ENCODE measurements at regions not wholly inside any gene's neighbourhood (a gene's known extent, or its start where the extent isn't known, plus 50 kb on each side); places are given as distances from the start of the nearest gene placed in this dataset.

- TF ChIP-seq CTCF (IDR thresholded peaks at IDR 0.05), result no peak
Observed at GRCh38 chr5:67813877-67814539, 401.5 kb upstream of the PIK3R1 start (continued).

DNA sequence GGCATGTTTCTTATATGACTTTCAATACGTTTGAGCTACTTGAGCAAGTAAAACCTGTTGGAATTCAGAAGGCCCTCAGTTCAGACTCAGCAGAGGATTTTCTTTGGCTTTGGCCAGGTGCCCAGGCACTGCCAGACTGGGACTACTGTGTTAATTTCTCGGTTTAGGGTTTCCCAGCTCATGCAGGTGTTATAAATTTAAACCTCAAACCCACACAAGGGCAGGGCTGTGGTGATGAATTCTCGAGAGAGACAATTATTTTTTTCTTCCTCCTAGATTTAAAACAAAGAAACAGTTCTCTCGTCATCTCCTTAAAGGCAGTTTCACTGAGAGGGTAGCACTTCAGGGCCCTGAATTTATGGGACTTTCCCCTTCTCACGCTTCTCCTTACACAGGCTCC is 406.0 kb upstream of the PIK3R1 start:
- Histone ChIP-seq H3K4me2 (no peak overlapping the region), H3K4me1 (ENCODE audit: control insufficient read depth in 1 of 2, insufficient read depth in 2 of 2, low read depth in 1 of 2, low read length in 1 of 2) (no peaks in the 10 kb centered on the region), H3K27me3 (ENCODE audit: insufficient read depth) (no peaks in the 10 kb centered on the region), H4K20me1 (ENCODE audit: insufficient read depth) (no peaks in the 10 kb centered on the region), H3K9me2 (no peaks in the 10 kb centered on the region), H3K9me3 (no peaks in the 10 kb centered on the region), H3F3A (replicated peaks; ENCODE audit: insufficient read depth) (no peaks in the 10 kb centered on the region), H3K79me2 (ENCODE audit: insufficient read depth) (no peaks in the 10 kb centered on the region), H3K36me3 (replicated peaks in 1 of 2; ENCODE audit: control insufficient read depth in 1 of 2, insufficient read depth in 2 of 2, low read length in 1 of 2) (no peaks in the 10 kb centered on the region), H3K27ac (ENCODE audit: low read depth in 2 of 2, low read length in 1 of 2) (no peak overlapping the region), H3K4me3 (ENCODE audit: low read depth in 2 of 2, low read length in 1 of 2) (no peak overlapping the region), H2AFZ (ENCODE audit: low read depth) (no peak overlapping the region), H3K9ac (no peak overlapping the region)
- 44% methylated on average over 5 of the region's 5 CpGs for WGBS (ENCODE audit: low lambda C conversion rate)
- no peak for DNase-seq
- TF ChIP-seq MXI1 (IDR thresholded peaks at IDR 0.05; ENCODE audit: low read depth, low read length) (no peak), SMC3 (IDR thresholded peaks at IDR 0.05; ENCODE audit: low read depth, low read length) (no peak), TEAD4 (IDR thresholded peaks at IDR 0.05; ENCODE audit: borderline replicate concordance, insufficient read depth) (no peak), POLR2AphosphoS5 (IDR thresholded peaks at IDR 0.05; ENCODE audit: low read depth, low read length) (no peak), ELF1 (IDR thresholded peaks at IDR 0.05) (no peak), FOSL2 (IDR thresholded peaks at IDR 0.05; ENCODE audit: borderline replicate concordance, low read depth) (no peak)
- ChIA-PET CTCF (no interaction called here), POLR2A (no interaction called here)

- no peak for DNase-seq
- CTCF ChIA-PET, result no interaction called here
- H3K4me2 ChIP-seq, result no peak overlapping the region
Observed at GRCh38 chr5:67808340-67808739, 407.2 kb upstream of the PIK3R1 start.

More at GRCh38 chr5:67808340-67808739, 407.2 kb upstream of the PIK3R1 start:
- WGBS (ENCODE audit: low lambda C conversion rate), result 67% methylated on average over 2 of the region's 2 CpGs
- Histone ChIP-seq H3K9ac (no peak overlapping the region), H3F3A (replicated peaks; ENCODE audit: insufficient read depth) (no peaks in the 10 kb centered on the region), H3K79me2 (ENCODE audit: insufficient read depth) (no peaks in the 10 kb centered on the region), H3K9me3 (no peaks in the 10 kb centered on the region), H3K27me3 (ENCODE audit: insufficient read depth) (no peaks in the 10 kb centered on the region), H2AFZ (ENCODE audit: low read depth) (no peak overlapping the region), H3K9me2 (no peaks in the 10 kb centered on the region), H3K4me1 (ENCODE audit: control insufficient read depth in 1 of 2, insufficient read depth in 2 of 2, low read depth in 1 of 2, low read length in 1 of 2) (no peaks in the 10 kb centered on the region), H3K36me3 (replicated peaks in 1 of 2; ENCODE audit: control insufficient read depth in 1 of 2, insufficient read depth in 2 of 2, low read length in 1 of 2) (no peaks in the 10 kb centered on the region), H3K27ac (ENCODE audit: low read depth in 2 of 2, low read length in 1 of 2) (no peak overlapping the region), H4K20me1 (ENCODE audit: insufficient read depth) (no peaks in the 10 kb centered on the region), H3K4me3 (ENCODE audit: low read depth in 2 of 2, low read length in 1 of 2) (no peak overlapping the region)
- TF ChIP-seq SIN3A (IDR thresholded peaks at IDR 0.05; ENCODE audit: borderline replicate concordance, low read depth, low read length) (no peak), ELF1 (IDR thresholded peaks at IDR 0.05) (no peak), TAF1 (IDR thresholded peaks at IDR 0.05; ENCODE audit: borderline replicate concordance, low read depth, low read length) (no peak), FOXJ3 (CRISPR knock-in tag; IDR thresholded peaks at IDR 0.05) (no peak), RAD21 (IDR thresholded peaks at IDR 0.05; ENCODE audit: low read length) (no peak), GATA2 (CRISPR knock-in tag; IDR thresholded peaks at IDR 0.05) (no peak), IRF3 (IDR thresholded peaks at IDR 0.05; ENCODE audit: low read depth, low read length) (no peak), JUND (IDR thresholded peaks at IDR 0.05) (no peak), TEAD4 (IDR thresholded peaks at IDR 0.05; ENCODE audit: borderline replicate concordance, insufficient read depth) (no peak)
- TF ChIP-seq, protein P1, sequence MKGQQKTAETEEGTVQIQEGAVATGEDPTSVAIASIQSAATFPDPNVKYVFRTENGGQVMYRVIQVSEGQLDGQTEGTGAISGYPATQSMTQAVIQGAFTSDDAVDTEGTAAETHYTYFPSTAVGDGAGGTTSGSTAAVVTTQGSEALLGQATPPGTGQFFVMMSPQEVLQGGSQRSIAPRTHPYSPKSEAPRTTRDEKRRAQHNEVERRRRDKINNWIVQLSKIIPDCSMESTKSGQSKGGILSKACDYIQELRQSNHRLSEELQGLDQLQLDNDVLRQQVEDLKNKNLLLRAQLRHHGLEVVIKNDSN (IDR thresholded peaks at IDR 0.05; ENCODE audit: borderline replicate concordance, low read depth), result no peak
- TF ChIP-seq, protein P2, sequence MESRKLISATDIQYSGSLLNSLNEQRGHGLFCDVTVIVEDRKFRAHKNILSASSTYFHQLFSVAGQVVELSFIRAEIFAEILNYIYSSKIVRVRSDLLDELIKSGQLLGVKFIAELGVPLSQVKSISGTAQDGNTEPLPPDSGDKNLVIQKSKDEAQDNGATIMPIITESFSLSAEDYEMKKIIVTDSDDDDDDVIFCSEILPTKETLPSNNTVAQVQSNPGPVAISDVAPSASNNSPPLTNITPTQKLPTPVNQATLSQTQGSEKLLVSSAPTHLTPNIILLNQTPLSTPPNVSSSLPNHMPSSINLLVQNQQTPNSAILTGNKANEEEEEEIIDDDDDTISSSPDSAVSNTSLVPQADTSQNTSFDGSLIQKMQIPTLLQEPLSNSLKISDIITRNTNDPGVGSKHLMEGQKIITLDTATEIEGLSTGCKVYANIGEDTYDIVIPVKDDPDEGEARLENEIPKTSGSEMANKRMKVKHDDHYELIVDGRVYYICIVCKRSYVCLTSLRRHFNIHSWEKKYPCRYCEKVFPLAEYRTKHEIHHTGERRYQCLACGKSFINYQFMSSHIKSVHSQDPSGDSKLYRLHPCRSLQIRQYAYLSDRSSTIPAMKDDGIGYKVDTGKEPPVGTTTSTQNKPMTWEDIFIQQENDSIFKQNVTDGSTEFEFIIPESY (IDR thresholded peaks at IDR 0.05; ENCODE audit: borderline replicate concordance, low read depth), result no peak
- TF ChIP-seq, protein P3, sequence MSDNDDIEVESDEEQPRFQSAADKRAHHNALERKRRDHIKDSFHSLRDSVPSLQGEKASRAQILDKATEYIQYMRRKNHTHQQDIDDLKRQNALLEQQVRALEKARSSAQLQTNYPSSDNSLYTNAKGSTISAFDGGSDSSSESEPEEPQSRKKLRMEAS (IDR thresholded peaks at IDR 0.05; ENCODE audit: low read depth), result no peak
- POLR2A ChIA-PET, result no interaction called here
